Adrenal gland (tissue), 5 donors: ENCODE measurements at regions not wholly inside any gene's neighbourhood (a gene's known extent, or its start where the extent isn't known, plus 50 kb on each side); places are given as distances from the start of the nearest gene placed in this dataset.

Source experiments
- CTCF ChIP-seq, 6 experiments: fragments of 450-650 bp in 4 of 6; fragments of 200-600 bp in 2 of 6; sonication (generic) in 1 of 6; IDR thresholded peaks; 1 replicate in 5 of 6; 2 replicates in 1 of 6; pipeline versions ENCODE4 v1.5.1 to v1.8.0; 2016 to 2021; ENCODE audit warnings: antibody characterized with exemption in 6 of 6, mild to moderate bottlenecking in 2 of 6, moderate library complexity in 1 of 6
- POLR2A ChIP-seq, 2 donors: fragments of 450-650 bp; IDR thresholded peaks; one replicate each; pipeline ENCODE4 v1.6.1; 2017; ENCODE audit warnings: antibody characterized with exemption in 2 of 2, mild to moderate bottlenecking in 2 of 2, moderate library complexity in 1 of 2
- donor health status: DM: no; HTN: no; CAD: no.

- TF ChIP-seq POLR2A (IDR thresholded peaks at IDR 0.05) (no peak), CTCF (IDR thresholded peaks at IDR 0.05) (no peak)
These were observed 142.8 kb upstream of the SALL3 start for GRCh38 chr18:78836838-78837237.
